Fibroblast of lung (primary cell): ENCODE measurements at regions not wholly inside any gene's neighbourhood (a gene's known extent, or its start where the extent isn't known, plus 50 kb on each side); places are given as distances from the start of the nearest gene placed in this dataset.
"Not testable (repeated sequence)": the region's sequence is repeated elsewhere in the genome, so short reads cannot be mapped to it uniquely, and the experiment has no call there.

Source experiments
- DNase-seq, 2 donors: peaks; one replicate each; pipeline versions ENCODE4 v3.0.0 to v3.0.0-alpha.2; 2010; ENCODE audit warnings: low read depth in 2 of 2
- H2AFZ ChIP-seq: 2 replicates; pipeline ENCODE4 v1.5.1; 2012; ENCODE audit warnings: low read length, control low read depth, inconsistent platforms
- H3K27ac ChIP-seq: 2 replicates; pipeline ENCODE4 v1.5.1; 2011; ENCODE audit warnings: low read length, control low read depth; ENCODE audit not compliant: insufficient read depth
- H3K27me3 ChIP-seq: 2 replicates; pipeline ENCODE4 v1.5.1; 2011; ENCODE audit warnings: mild to moderate bottlenecking, low read length; ENCODE audit not compliant: control insufficient read depth, insufficient read depth
- H3K36me3 ChIP-seq: 2 replicates; pipeline ENCODE4 v1.5.1; 2011; ENCODE audit warnings: low read length; ENCODE audit not compliant: control insufficient read depth, insufficient read depth
- H3K4me1 ChIP-seq: 2 replicates; pipeline ENCODE4 v1.5.1; 2011; ENCODE audit warnings: low read length; ENCODE audit not compliant: control insufficient read depth, insufficient read depth; ENCODE audit errors: extremely low read depth
- H3K4me2 ChIP-seq: 2 replicates; pipeline ENCODE4 v1.5.1; 2011; ENCODE audit warnings: low read length, control low read depth; ENCODE audit not compliant: insufficient read depth; ENCODE audit errors: extremely low read depth
- H3K4me3 ChIP-seq, 4 experiments: fragments of 200-600 bp in 1 of 4; sonication (generic) in 1 of 4; replicated peaks in 1 of 4; 2 replicates each; pipeline ENCODE4 v1.5.1; 2011 to 2016; ENCODE audit warnings: low read length in 4 of 4, low read depth in 3 of 4, mild to moderate bottlenecking in 3 of 4, control low read depth in 2 of 4, inconsistent platforms in 1 of 4, mixed read lengths in 1 of 4; ENCODE audit not compliant: insufficient read depth in 1 of 4; ENCODE audit errors: control extremely low read depth in 1 of 4
- H3K79me2 ChIP-seq: 2 replicates; pipeline ENCODE4 v1.5.1; 2012; ENCODE audit warnings: mild to moderate bottlenecking, low read length, inconsistent platforms; ENCODE audit not compliant: control insufficient read depth, insufficient read depth
- H3K9ac ChIP-seq: 2 replicates; pipeline ENCODE4 v1.5.1; 2011; ENCODE audit warnings: mild to moderate bottlenecking, low read length, control low read depth; ENCODE audit not compliant: insufficient read depth
- H3K9me3 ChIP-seq: 2 replicates; pipeline ENCODE4 v1.5.1; 2012; ENCODE audit warnings: low read depth, low read length; ENCODE audit not compliant: control insufficient read depth, insufficient read depth
- H4K20me1 ChIP-seq: 2 replicates; pipeline ENCODE4 v1.5.1; 2011; ENCODE audit warnings: low read length; ENCODE audit not compliant: control insufficient read depth, insufficient read depth; ENCODE audit errors: extremely low read depth

- H3K27ac ChIP-seq, H3K9ac ChIP-seq, DNase-seq, H3K79me2 ChIP-seq, H2AFZ ChIP-seq, H3K9me3 ChIP-seq, H3K4me3 ChIP-seq, H3K4me1 ChIP-seq, H3K4me2 ChIP-seq, H3K36me3 ChIP-seq, H3K27me3 ChIP-seq, H4K20me1 ChIP-seq: not testable (repeated sequence)
Measured at GRCh38 chr7:153964481-153965112, 87.6 kb upstream of the DPP6 start.

- not testable (repeated sequence) for H3K4me1 ChIP-seq, H3K9me3 ChIP-seq, H3K4me2 ChIP-seq, H3K4me3 ChIP-seq, H3K27ac ChIP-seq, H3K79me2 ChIP-seq, H3K9ac ChIP-seq, DNase-seq, H4K20me1 ChIP-seq, H3K27me3 ChIP-seq, H2AFZ ChIP-seq, H3K36me3 ChIP-seq
Measured at GRCh38 chr7:153969016-153969415, 83.2 kb upstream of the DPP6 start.

GRCh38 chr7:153974603-153975002 is 77.6 kb upstream of the DPP6 start:
- H3K27me3 ChIP-seq, H3K9ac ChIP-seq, H3K4me1 ChIP-seq, DNase-seq, H3K79me2 ChIP-seq, H3K9me3 ChIP-seq, H3K36me3 ChIP-seq, H3K4me2 ChIP-seq, H3K4me3 ChIP-seq, H3K27ac ChIP-seq, H2AFZ ChIP-seq, H4K20me1 ChIP-seq: not testable (repeated sequence)

- not testable (repeated sequence) for H3K4me1 ChIP-seq
Measured at GRCh38 chr7:153976745-153977144, 75.5 kb upstream of the DPP6 start.

GRCh38 chr7:153983186-153983585 is 69.0 kb upstream of the DPP6 start:
- H3K4me2 ChIP-seq, H3K4me1 ChIP-seq, H3K9me3 ChIP-seq, H3K79me2 ChIP-seq, H3K27me3 ChIP-seq, H4K20me1 ChIP-seq, H3K27ac ChIP-seq, H3K36me3 ChIP-seq, DNase-seq, H3K9ac ChIP-seq, H3K4me3 ChIP-seq, H2AFZ ChIP-seq: not testable (repeated sequence)

More at GRCh38 chr7:153976745-153977144, 75.5 kb upstream of the DPP6 start:
- not testable (repeated sequence) for H3K79me2 ChIP-seq, H3K9ac ChIP-seq, H3K4me3 ChIP-seq, H3K27ac ChIP-seq, H2AFZ ChIP-seq, H3K9me3 ChIP-seq, H3K27me3 ChIP-seq, H3K36me3 ChIP-seq, H3K4me2 ChIP-seq, DNase-seq, H4K20me1 ChIP-seq

GRCh38 chr7:153989066-153989627 is 63.1 kb upstream of the DPP6 start:
- not testable (repeated sequence) for H3K36me3 ChIP-seq, H3K4me2 ChIP-seq, H3K27ac ChIP-seq, H3K9me3 ChIP-seq, H3K27me3 ChIP-seq, H3K79me2 ChIP-seq, H3K4me3 ChIP-seq, H4K20me1 ChIP-seq, H3K9ac ChIP-seq, H2AFZ ChIP-seq, DNase-seq, H3K4me1 ChIP-seq
